K562 (cell line): ENCODE measurements at regions not wholly inside any gene's neighbourhood (a gene's known extent, or its start where the extent isn't known, plus 50 kb on each side); places are given as distances from the start of the nearest gene placed in this dataset.

ENCODE experiments used
- ATAC-seq: fragments of 200-7000 bp; cut with Tn5 transposase; 3 replicates; pipeline ENCODE4 v1.9.1; 2020; ENCODE audit warnings: moderate library complexity
- BruUV-seq: library from RNA; stranded (reverse); fragments of 400-500 nt; replicated peaks from 2 replicates; lab custom pipeline; 2021; lab: Mats Ljungman, UMichigan
- CTCF ChIA-PET: fragments of 300-600 bp; formaldehyde crosslinking; extraction: SDS; loops from one replicate; lab custom pipeline; 2021; ENCODE audit warnings: low intra/inter-chr PET ratio; lab: Yijun Ruan, JAX
- POLR2A ChIA-PET: fragments of 300-600, 350-650 bp; sonication (Branson Sonifier 250); formaldehyde crosslinking; extraction: SDS; loops from one replicate; lab custom pipeline; 2021; ENCODE audit warnings: antibody characterized with exemption, inconsistent platforms; lab: Yijun Ruan, JAX
- DNase-seq, 4 experiments: peaks; one replicate each; pipeline versions ENCODE4 v3.0.0 to v3.0.0-alpha.2; 2011 to 2018; ENCODE audit warnings: low spot score in 3 of 4, mixed read lengths in 3 of 4; ENCODE audit errors: extremely low read depth in 1 of 4
- FAIRE-seq: peaks from 2 replicates; lab custom pipeline; 2011; peaks lifted over from hg19 to GRCh38; lab: Jason Lieb, UNC
- H2AFZ ChIP-seq: 2 replicates; pipeline ENCODE4 v1.6.0; 2011; ENCODE audit warnings: low read depth, low read length, control low read depth, inconsistent platforms
- H3K27ac ChIP-seq: fragments of 200-600 bp; 3 replicates; pipeline ENCODE4 v1.8.0; 2011; ENCODE audit warnings: low read depth, mild to moderate bottlenecking, control low read depth, inconsistent platforms, low read length, moderate library complexity, mixed read lengths; ENCODE audit errors: extremely low read depth
- H3K27me3 ChIP-seq, 2 experiments: fragments of 300-600 bp in 1 of 2; 2 replicates in 1 of 2; 3 replicates in 1 of 2; pipeline versions ENCODE4 v1.6.0 to v1.8.0; 2011; ENCODE audit warnings: inconsistent platforms in 2 of 2, low read length in 2 of 2, mild to moderate bottlenecking in 1 of 2, mixed read lengths in 1 of 2, moderate library complexity in 1 of 2; ENCODE audit not compliant: control insufficient read depth in 2 of 2, insufficient read depth in 2 of 2
- H3K36me3 ChIP-seq: fragments of 300-600 bp; 3 replicates; pipeline ENCODE4 v1.8.0; 2011; ENCODE audit warnings: mild to moderate bottlenecking, low read length, inconsistent platforms; ENCODE audit not compliant: control insufficient read depth, insufficient read depth
- H3K4me1 ChIP-seq, 2 experiments: fragments of 200-600 bp in 1 of 2; replicated peaks in 1 of 2; 2 replicates in 1 of 2; 3 replicates in 1 of 2; pipeline versions ENCODE4 v1.5.1 to v1.8.0; 2011; ENCODE audit warnings: inconsistent platforms in 2 of 2, low read length in 2 of 2, mild to moderate bottlenecking in 1 of 2, mixed read lengths in 1 of 2, moderate library complexity in 1 of 2; ENCODE audit not compliant: control insufficient read depth in 2 of 2, insufficient read depth in 2 of 2
- H3K4me2 ChIP-seq: 2 replicates; pipeline ENCODE4 v1.6.1; 2011; ENCODE audit warnings: low read length, control low read depth, inconsistent platforms, mixed read lengths; ENCODE audit not compliant: insufficient read depth
- H3K4me3 ChIP-seq: fragments of 200-600 bp; sonication (generic), shearing (Covaris generic); 2 replicates; pipeline ENCODE4 v1.5.1; 2016; ENCODE audit warnings: control low read depth, inconsistent platforms
- H3K79me2 ChIP-seq: fragments of 200-600 bp; 3 replicates; pipeline ENCODE4 v1.8.0; 2011; ENCODE audit warnings: low read length, inconsistent platforms; ENCODE audit not compliant: control insufficient read depth, insufficient read depth
- H3K9ac ChIP-seq, 2 experiments: 2 replicates each; pipeline versions ENCODE4 v1.6.0 to v1.6.1; 2011; ENCODE audit warnings: low read depth in 2 of 2, low read length in 2 of 2, control low read depth in 1 of 2, inconsistent platforms in 1 of 2, mild to moderate bottlenecking in 1 of 2, mixed read lengths in 1 of 2; ENCODE audit not compliant: insufficient read depth in 1 of 2
- H3K9me1 ChIP-seq: one replicate; pipeline ENCODE4 v1.6.0; 2011; ENCODE audit warnings: inconsistent platforms, mild to moderate bottlenecking, low read length, moderate library complexity; ENCODE audit not compliant: control insufficient read depth, insufficient read depth
- H3K9me3 ChIP-seq: replicated peaks from 2 replicates; pipeline ENCODE4 v1.5.1; 2011; ENCODE audit warnings: low read depth, low read length, inconsistent platforms; ENCODE audit not compliant: control insufficient read depth, insufficient read depth
- H4K20me1 ChIP-seq: replicated peaks from 2 replicates; pipeline ENCODE4 v1.6.1; 2011; ENCODE audit warnings: low read length, inconsistent platforms, mixed read lengths; ENCODE audit not compliant: control insufficient read depth, insufficient read depth
- CBX2 ChIP-seq: fragments of 200-600 bp; sonication (generic); IDR thresholded peaks from one replicate; pipeline ENCODE4 v1.6.1; 2012; ENCODE audit warnings: mild to moderate bottlenecking, low read length, inconsistent platforms; ENCODE audit not compliant: insufficient read depth, poor library complexity, severe bottlenecking
- DDX20 ChIP-seq: fragments of 450-650 bp; IDR thresholded peaks from 2 replicates; pipeline ENCODE4 v1.6.1; 2016; ENCODE audit warnings: missing genetic modification characterization, low read depth, mild to moderate bottlenecking, missing compliant biosample characterization, moderate library complexity
- EZH2 ChIP-seq: IDR thresholded peaks from 2 replicates; pipeline ENCODE4 v1.6.1; 2012; ENCODE audit warnings: low read depth, mild to moderate bottlenecking, inconsistent platforms, low read length, borderline replicate concordance
- HSF4 ChIP-seq: fragments of 250-450 bp; sonication (Bioruptor Pico); IDR thresholded peaks from 2 replicates; pipeline ENCODE4 v2.1.2; 2022; ENCODE audit warnings: mild to moderate bottlenecking, moderate library complexity, borderline replicate concordance
- IFI16 ChIP-seq: fragments of 250-450 bp; sonication (Bioruptor Pico); IDR thresholded peaks from 2 replicates; pipeline ENCODE4 v2.1.2; 2022; ENCODE audit warnings: mild to moderate bottlenecking, inconsistent platforms
- MCM2 ChIP-seq: fragments of 450-650 bp; IDR thresholded peaks from 2 replicates; pipeline ENCODE4 v1.6.1; 2017; ENCODE audit warnings: low read depth, mild to moderate bottlenecking
- MTA1 ChIP-seq: fragments of 450-650 bp; IDR thresholded peaks from 2 replicates; pipeline ENCODE4 v1.6.1; 2017; ENCODE audit warnings: borderline replicate concordance
- NFE2 ChIP-seq: IDR thresholded peaks from 2 replicates; pipeline ENCODE4 v1.6.1; 2014; ENCODE audit warnings: antibody characterized with exemption, low read depth
- RBM25 ChIP-seq: fragments of 200-400 bp; formaldehyde crosslinking; IDR thresholded peaks from 2 replicates; pipeline ENCODE4 v1.6.1; 2018; ENCODE audit warnings: low read length, low read depth, moderate library complexity; ENCODE audit not compliant: severe bottlenecking
- WGBS: fragments of 100-300 bp; shearing (Covaris generic); methylation state at CpG from one replicate; pipeline ENCODE4 v1.1.6; 2016; ENCODE audit warnings: low coverage, mixed read lengths; ENCODE audit not compliant: insufficient coverage; ENCODE audit errors: missing lambda C conversion rate; 5-methylcytosine and 5-hydroxymethylcytosine counted together
- in situ Hi-C: fragments of 300-500 bp; cut with MboI; formaldehyde crosslinking; loops from 4 replicates; pipeline ENCODE4 v1.15.0; 2018; ENCODE audit warnings: inconsistent platforms, mixed read lengths
- intact Hi-C: fragments of 100-400 bp; cut with micrococcal nuclease; formaldehyde crosslinking; loops from 2 replicates; pipeline ENCODE4 v1.14.2; 2022
- TF ChIP-seq, protein P1 (sequence below): fragments of 250-450 bp; sonication (Bioruptor Pico); IDR thresholded peaks from 2 replicates; pipeline ENCODE4 v1.8.0; 2021; ENCODE audit warnings: borderline replicate concordance, mild to moderate bottlenecking, moderate library complexity; ENCODE audit not compliant: poor library complexity, severe bottlenecking
- TF ChIP-seq, protein P2 (sequence below): sonication (generic); formaldehyde crosslinking; IDR thresholded peaks from 2 replicates; pipeline ENCODE4 v1.8.0; 2022; ENCODE audit warnings: missing genetic modification reagents, mild to moderate bottlenecking, borderline replicate concordance

DNA sequence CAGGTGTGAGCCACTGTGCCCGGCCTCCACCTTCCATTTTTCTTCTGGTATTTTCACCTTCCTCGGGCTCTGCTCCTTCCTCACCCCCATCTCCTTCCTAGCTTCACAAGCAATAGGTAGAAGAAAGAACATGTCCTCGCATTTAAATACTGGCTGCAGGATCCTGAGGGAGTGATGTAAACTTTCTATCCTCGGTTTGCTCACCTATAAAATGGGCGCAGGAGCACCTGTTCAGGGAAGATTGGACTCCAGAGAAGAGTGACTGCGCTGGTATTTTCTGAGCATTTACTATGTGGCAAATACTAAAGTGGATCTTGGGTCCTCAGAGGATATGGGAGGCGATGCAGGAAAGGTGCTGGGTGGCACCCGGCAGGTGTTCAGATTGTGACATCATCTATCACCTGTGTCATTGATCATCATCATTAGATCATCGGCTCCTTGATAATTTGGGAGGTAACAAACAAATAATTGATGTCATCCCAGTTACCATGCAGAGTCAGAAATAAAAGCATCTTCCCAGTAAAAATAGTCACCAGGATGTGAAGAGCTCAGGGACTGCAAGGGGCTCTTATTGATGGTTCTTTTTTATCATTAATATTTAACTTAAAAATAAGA is 72.8 kb downstream of the FOXL1 start:
- H3K79me2 ChIP-seq = no peaks in the 10 kb centered on the region
- no peaks in the 10 kb centered on the region for H3K4me1 ChIP-seq
- in situ Hi-C loops = no loop called here
- H3K27me3 ChIP-seq = peaks cover 12 to 43% of the 10 kb centered on the region in 2 experiments
- H3K27ac ChIP-seq = no peak overlapping the region
- H3K4me3 ChIP-seq = no peak overlapping the region
- no peaks in the 10 kb centered on the region for H3K36me3 ChIP-seq
- no peak for FAIRE-seq
- ATAC-seq = no peak
- no peaks in the 10 kb centered on the region for H4K20me1 ChIP-seq
- no peaks in the 10 kb centered on the region; the same call in 1 of the 2 replicates for H3K9me3 ChIP-seq
- H2AFZ ChIP-seq = no peak overlapping the region
- H3K9me1 ChIP-seq = peaks cover 3% of the 10 kb centered on the region
- intact Hi-C loops = no loop called here
- TF ChIP-seq, protein P1, sequence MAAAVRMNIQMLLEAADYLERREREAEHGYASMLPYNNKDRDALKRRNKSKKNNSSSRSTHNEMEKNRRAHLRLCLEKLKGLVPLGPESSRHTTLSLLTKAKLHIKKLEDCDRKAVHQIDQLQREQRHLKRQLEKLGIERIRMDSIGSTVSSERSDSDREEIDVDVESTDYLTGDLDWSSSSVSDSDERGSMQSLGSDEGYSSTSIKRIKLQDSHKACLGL (CRISPR knock-in tag) = no peak
- peak; percentile 83 for TF ChIP-seq RBM25
- ChIA-PET POLR2A (no interaction called here), CTCF (no interaction called here)
- H3K9ac ChIP-seq = no peak overlapping the region
- no peak overlapping the region for H3K4me2 ChIP-seq
- WGBS = 3% methylated on average over 9 of the region's 9 CpGs
- no peak for DNase-seq
- BruUV-seq = no TSS peak

DNA sequence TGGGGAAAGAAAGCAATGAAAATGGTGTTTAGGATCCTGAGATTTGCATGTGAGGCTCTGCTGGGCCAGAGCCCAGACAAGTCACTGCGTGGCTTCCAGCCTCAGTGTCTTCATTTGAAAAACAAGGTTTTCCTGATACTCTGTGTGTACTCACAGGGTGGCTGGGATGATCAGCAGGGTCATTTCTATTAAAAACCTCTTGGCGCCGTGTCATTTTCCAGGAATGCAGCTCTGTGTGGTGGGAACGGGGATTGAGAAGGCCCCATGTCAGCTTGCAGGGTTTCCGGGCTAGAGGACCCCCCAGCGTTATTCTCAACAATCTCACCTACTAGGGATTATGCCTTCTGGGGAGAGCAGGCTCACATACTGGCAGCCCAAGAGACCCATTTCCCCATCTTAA is 73.5 kb downstream of the FOXL1 start:
- Histone ChIP-seq H3K79me2 (no peaks in the 10 kb centered on the region), H3K36me3 (no peaks in the 10 kb centered on the region), H3K27me3 (peaks cover 12 to 35% of the 10 kb centered on the region in 2 experiments), H3K9me3 (no peaks in the 10 kb centered on the region; the same call in 1 of the 2 replicates), H2AFZ (no peak overlapping the region), H3K4me2 (no peak overlapping the region), H3K27ac (no peak overlapping the region), H3K9me1 (peaks cover 3% of the 10 kb centered on the region), H3K9ac (no peak overlapping the region), H3K4me3 (no peak overlapping the region), H4K20me1 (no peaks in the 10 kb centered on the region), H3K4me1 (no peaks in the 10 kb centered on the region)
- no TSS peak for BruUV-seq
- FAIRE-seq = no peak
- ChIA-PET POLR2A (no interaction called here), CTCF (no interaction called here)
- WGBS = 7% methylated on average over 6 of the region's 6 CpGs
- ATAC-seq = no peak
- intact Hi-C loops = no loop called here
- DNase-seq = no peak
- in situ Hi-C loops = no loop called here
- TF ChIP-seq, protein P2, sequence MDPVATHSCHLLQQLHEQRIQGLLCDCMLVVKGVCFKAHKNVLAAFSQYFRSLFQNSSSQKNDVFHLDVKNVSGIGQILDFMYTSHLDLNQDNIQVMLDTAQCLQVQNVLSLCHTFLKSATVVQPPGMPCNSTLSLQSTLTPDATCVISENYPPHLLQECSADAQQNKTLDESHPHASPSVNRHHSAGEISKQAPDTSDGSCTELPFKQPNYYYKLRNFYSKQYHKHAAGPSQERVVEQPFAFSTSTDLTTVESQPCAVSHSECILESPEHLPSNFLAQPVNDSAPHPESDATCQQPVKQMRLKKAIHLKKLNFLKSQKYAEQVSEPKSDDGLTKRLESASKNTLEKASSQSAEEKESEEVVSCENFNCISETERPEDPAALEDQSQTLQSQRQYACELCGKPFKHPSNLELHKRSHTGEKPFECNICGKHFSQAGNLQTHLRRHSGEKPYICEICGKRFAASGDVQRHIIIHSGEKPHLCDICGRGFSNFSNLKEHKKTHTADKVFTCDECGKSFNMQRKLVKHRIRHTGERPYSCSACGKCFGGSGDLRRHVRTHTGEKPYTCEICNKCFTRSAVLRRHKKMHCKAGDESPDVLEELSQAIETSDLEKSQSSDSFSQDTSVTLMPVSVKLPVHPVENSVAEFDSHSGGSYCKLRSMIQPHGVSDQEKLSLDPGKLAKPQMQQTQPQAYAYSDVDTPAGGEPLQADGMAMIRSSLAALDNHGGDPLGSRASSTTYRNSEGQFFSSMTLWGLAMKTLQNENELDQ (CRISPR knock-in tag) = no peak
- TF ChIP-seq DDX20 (tag) (no peak), HSF4 (CRISPR knock-in tag) (no peak), MTA1 (no peak), IFI16 (CRISPR knock-in tag) (no peak), MCM2 (no peak), CBX2 (no peak), EZH2 (no peak), NFE2 (no peak)
